Fibroblast of mammary gland (primary cell): ENCODE measurements at regions not wholly inside any gene's neighbourhood (a gene's known extent, or its start where the extent isn't known, plus 50 kb on each side); places are given as distances from the start of the nearest gene placed in this dataset.

Experiments
- DNase-seq: peaks from one replicate; pipeline ENCODE4 v3.0.0-alpha.2; 2010; ENCODE audit warnings: low read depth
- H3K4me3 ChIP-seq: 2 replicates; pipeline ENCODE4 v1.5.1; 2011; ENCODE audit warnings: low read depth, mild to moderate bottlenecking, low read length, moderate library complexity; ENCODE audit not compliant: control insufficient read depth
- CTCF ChIP-seq: conservative IDR thresholded peaks from 2 replicates; pipeline ENCODE4 v1.5.1; 2011; ENCODE audit warnings: low read depth, low read length, inconsistent platforms; ENCODE audit not compliant: control insufficient read depth, insufficient read depth

DNA sequence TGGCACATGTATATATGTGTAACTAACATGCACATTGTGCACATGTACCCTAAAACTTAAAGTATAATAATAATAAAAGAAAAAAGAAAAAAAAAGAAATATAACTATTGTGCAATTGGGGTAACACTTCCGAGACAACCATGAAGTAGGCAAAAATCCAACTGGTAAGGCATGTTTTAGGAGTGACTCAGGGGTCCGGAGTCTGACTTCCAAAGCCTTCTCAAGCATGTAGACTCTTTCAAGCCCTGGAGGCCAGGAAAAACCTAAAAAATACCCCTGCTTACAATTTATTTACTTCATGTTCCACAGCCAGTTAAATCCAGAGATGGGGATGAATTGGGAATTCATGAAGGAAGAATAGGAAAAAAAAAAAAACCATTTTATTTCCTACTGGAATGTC, 161.3 kb upstream of the PHACTR1 start:
- peak; percentile 38 for DNase-seq
- TF ChIP-seq CTCF: no peak
- H3K4me3 ChIP-seq: no peak overlapping the region

GRCh38 chr6:12555781-12556180, 160.8 kb upstream of the PHACTR1 start:
- no peak for TF ChIP-seq CTCF
- no peak overlapping the region for H3K4me3 ChIP-seq
- DNase-seq: no peak

GRCh38 chr6:12557765-12558164, 158.8 kb upstream of the PHACTR1 start:
- no peak for TF ChIP-seq CTCF
- no peak for DNase-seq
- no peak overlapping the region for H3K4me3 ChIP-seq

DNA sequence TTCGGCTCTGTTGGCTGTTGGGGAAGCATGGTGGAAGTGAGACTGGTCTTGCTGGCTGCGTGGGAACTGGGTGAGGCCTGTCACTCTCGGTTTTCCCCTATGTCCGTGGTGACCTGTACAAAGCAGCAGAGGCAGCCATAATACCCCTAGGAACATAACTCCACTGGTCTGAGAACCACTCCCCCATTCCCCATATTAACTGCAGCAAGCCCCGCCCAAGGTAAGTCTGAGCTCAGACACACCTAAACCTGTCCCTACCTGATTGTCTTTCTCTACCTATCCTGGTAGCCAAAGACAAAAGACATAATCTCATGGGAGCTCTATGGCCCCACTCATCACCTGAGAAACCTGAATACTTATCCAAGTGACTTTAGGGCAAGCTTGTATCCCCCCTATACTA, 156.3 kb upstream of the PHACTR1 start:
- no peak for TF ChIP-seq CTCF
- no peak overlapping the region for H3K4me3 ChIP-seq
- no peak for DNase-seq

GRCh38 chr6:12566618-12567123, 149.9 kb upstream of the PHACTR1 start:
- TF ChIP-seq CTCF: no peak
- no peak for DNase-seq
- no peak overlapping the region for H3K4me3 ChIP-seq

GRCh38 chr6:12567682-12568081, 148.9 kb upstream of the PHACTR1 start:
- H3K4me3 ChIP-seq: no peak overlapping the region
- no peak for TF ChIP-seq CTCF
- no peak for DNase-seq

- TF ChIP-seq CTCF: no peak
- no peak for DNase-seq
- H3K4me3 ChIP-seq: no peak overlapping the region
Measured at GRCh38 chr6:12569646-12570045, 146.9 kb upstream of the PHACTR1 start.
